Hematopoietic multipotent progenitor cell treated with erythropoietin and hydrocortisone succinate and interleukin-3 and kit ligand, for 17 days (in vitro differentiated cells): ENCODE measurements at regions not wholly inside any gene's neighbourhood (a gene's known extent, or its start where the extent isn't known, plus 50 kb on each side); places are given as distances from the start of the nearest gene placed in this dataset.

ENCODE experiments used
- DNase-seq: peaks from one replicate; pipeline ENCODE4 v3.0.0-alpha.2; 2015; ENCODE audit warnings: low spot score

- no peak for DNase-seq
These were observed 848.0 kb downstream of the RNF144A start for GRCh38 chr2:7765236-7765635.

GRCh38 chr2:7766088-7766722 lies 849.0 kb downstream of the RNF144A start:
- DNase-seq, result no peak

GRCh38 chr2:7766978-7767565 lies 849.9 kb downstream of the RNF144A start:
- no peak for DNase-seq

GRCh38 chr2:7767902-7768301 lies 850.7 kb downstream of the RNF144A start:
- no peak for DNase-seq

- DNase-seq, result no peak
These were observed 854.6 kb downstream of the RNF144A start for GRCh38 chr2:7771781-7772180.

GRCh38 chr2:7773362-7774360 lies 856.4 kb downstream of the RNF144A start:
- DNase-seq, result no peak

- DNase-seq, result no peak
These were observed 857.3 kb downstream of the RNF144A start for GRCh38 chr2:7774481-7774880.

- no peak for DNase-seq
These were observed 860.5 kb downstream of the RNF144A start for GRCh38 chr2:7777668-7778067.

- DNase-seq, result no peak
These were observed 863.1 kb downstream of the RNF144A start for GRCh38 chr2:7780321-7780720.

- no peak for DNase-seq
These were observed 868.5 kb downstream of the RNF144A start for GRCh38 chr2:7785700-7786099.

GRCh38 chr2:7788736-7789135 lies 871.5 kb downstream of the RNF144A start:
- no peak for DNase-seq

GRCh38 chr2:7792031-7792651 lies 874.9 kb downstream of the RNF144A start:
- DNase-seq, result no peak

GRCh38 chr2:7795778-7796563 lies 878.8 kb downstream of the RNF144A start:
- DNase-seq, result no peak

- DNase-seq, result no peak
These were observed 881.8 kb upstream of the ID2 start for GRCh38 chr2:7800031-7800430.

GRCh38 chr2:7801212-7801611 lies 880.6 kb upstream of the ID2 start:
- DNase-seq, result no peak

- no peak for DNase-seq
These were observed 878.3 kb upstream of the ID2 start for GRCh38 chr2:7803515-7803914.

- DNase-seq, result no peak
These were observed 872.2 kb upstream of the ID2 start for GRCh38 chr2:7809640-7810039.

GRCh38 chr2:7811073-7811472 lies 870.8 kb upstream of the ID2 start:
- DNase-seq, result no peak

- DNase-seq, result no peak
These were observed 869.4 kb upstream of the ID2 start for GRCh38 chr2:7812231-7812995.

- no peak for DNase-seq
These were observed 868.1 kb upstream of the ID2 start for GRCh38 chr2:7813541-7814292.
